H1 (cell line): ENCODE measurements at regions not wholly inside any gene's neighbourhood (a gene's known extent, or its start where the extent isn't known, plus 50 kb on each side); places are given as distances from the start of the nearest gene placed in this dataset.
A peak's percentile ranks its signal among the peaks of the same experiment; 100 is the strongest.

Experiments
- CTCF ChIA-PET: fragments of 300-600 bp; sonication (Branson Sonifier 250); formaldehyde crosslinking; loops from one replicate; lab custom pipeline; 2021; ENCODE audit not compliant: partially characterized antibody; lab: Charles Lee
- POLR2A ChIA-PET: fragments of 300-600 bp; sonication (Branson Sonifier 250); formaldehyde crosslinking; loops from one replicate; lab custom pipeline; 2021; ENCODE audit warnings: inconsistent platforms; ENCODE audit not compliant: partially characterized antibody; lab: Charles Lee
- DNase-seq, 2 experiments: peaks; one replicate each; pipeline versions ENCODE4 v3.0.0 to v3.0.0-alpha.2; 2010 to 2022; ENCODE audit warnings: low spot score in 2 of 2, low read depth in 1 of 2, mixed read lengths in 1 of 2
- FAIRE-seq: peaks from 2 replicates; lab custom pipeline; 2011; peaks lifted over from hg19 to GRCh38; lab: Jason Lieb, UNC
- H2AFZ ChIP-seq: 2 replicates; pipeline ENCODE4 v1.8.1; 2012; ENCODE audit warnings: low read length, inconsistent platforms
- H2AK5ac ChIP-seq: 2 replicates; pipeline ENCODE4 v1.6.1; 2013; ENCODE audit warnings: low read depth, low read length
- H2BK120ac ChIP-seq: replicated peaks from 2 replicates; pipeline ENCODE3; 2013; ENCODE audit warnings: low read depth, low read length, inconsistent platforms
- H2BK12ac ChIP-seq: 2 replicates; pipeline ENCODE4 v1.6.1; 2013; ENCODE audit warnings: low read depth, low read length
- H2BK15ac ChIP-seq: 2 replicates; pipeline ENCODE4 v1.6.1; 2013; ENCODE audit warnings: low read length
- H2BK20ac ChIP-seq: 2 replicates; pipeline ENCODE4 v1.6.1; 2013; ENCODE audit warnings: low read length
- H2BK5ac ChIP-seq: 2 replicates; pipeline ENCODE4 v1.6.1; 2013; ENCODE audit warnings: low read depth, low read length
- H3K14ac ChIP-seq: 2 replicates; pipeline ENCODE4 v1.6.1; 2013; ENCODE audit warnings: inconsistent platforms; ENCODE audit not compliant: insufficient read length
- H3K18ac ChIP-seq: 2 replicates; pipeline ENCODE4 v1.6.1; 2013; ENCODE audit warnings: low read length; ENCODE audit errors: extremely low read depth
- H3K23ac ChIP-seq: 2 replicates; pipeline ENCODE4 v1.6.1; 2013; ENCODE audit warnings: inconsistent platforms; ENCODE audit not compliant: insufficient read length
- H3K23me2 ChIP-seq: 2 replicates; pipeline ENCODE4 v1.6.1; 2013; ENCODE audit warnings: low read depth, low read length
- H3K27ac ChIP-seq: 2 replicates; pipeline ENCODE4 v1.6.1; 2011; ENCODE audit warnings: low read depth, low read length, inconsistent platforms
- H3K27me3 ChIP-seq, 4 experiments: replicated peaks in 1 of 4; 1 replicate in 1 of 4; 2 replicates in 3 of 4; pipeline versions ENCODE4 v1.6.1 to v1.8.1; 2011 to 2013; ENCODE audit warnings: low read length in 3 of 4, mild to moderate bottlenecking in 3 of 4, inconsistent platforms in 2 of 4, mixed read lengths in 2 of 4, moderate library complexity in 1 of 4; ENCODE audit not compliant: control insufficient read depth in 3 of 4, insufficient read depth in 3 of 4; ENCODE audit errors: extremely low read depth in 1 of 4
- H3K36me3 ChIP-seq, 4 experiments: 2 replicates each; pipeline versions ENCODE4 v1.6.1 to v1.8.1; 2011 to 2013; ENCODE audit warnings: mild to moderate bottlenecking in 4 of 4, low read length in 3 of 4, moderate library complexity in 2 of 4, control low read depth in 1 of 4, inconsistent platforms in 1 of 4; ENCODE audit not compliant: insufficient read depth in 4 of 4, control insufficient read depth in 2 of 4
- H3K4ac ChIP-seq: replicated peaks from 2 replicates; pipeline ENCODE3; 2013; ENCODE audit warnings: low read length, low read depth, mixed read lengths, inconsistent platforms; ENCODE audit not compliant: insufficient read length
- H3K4me1 ChIP-seq, 4 experiments: replicated peaks in 1 of 4; 1 replicate in 1 of 4; 2 replicates in 3 of 4; pipeline versions ENCODE4 v1.6.1 to v1.8.1; 2011 to 2013; ENCODE audit warnings: low read length in 3 of 4, inconsistent platforms in 2 of 4, mixed read lengths in 1 of 4; ENCODE audit not compliant: insufficient read depth in 4 of 4, control insufficient read depth in 3 of 4
- H3K4me2 ChIP-seq, 2 experiments: 2 replicates each; pipeline versions ENCODE4 v1.6.1 to v1.8.1; 2011 to 2013; ENCODE audit warnings: low read depth in 2 of 2, low read length in 2 of 2, control low read depth in 1 of 2, inconsistent platforms in 1 of 2, mild to moderate bottlenecking in 1 of 2; ENCODE audit not compliant: insufficient read depth in 1 of 2
- H3K4me3 ChIP-seq, 4 experiments: fragments of 200-600, 300-600 bp in 1 of 4; sonication (generic), shearing (Covaris generic), sonication (Bioruptor Twin) in 1 of 4; 2 replicates each; pipeline versions ENCODE4 v1.5.1 to v1.8.1; 2011 to 2016; ENCODE audit warnings: low read length in 4 of 4, low read depth in 3 of 4, control low read depth in 2 of 4, inconsistent platforms in 2 of 4, mild to moderate bottlenecking in 2 of 4, mixed read lengths in 1 of 4, moderate library complexity in 1 of 4; ENCODE audit not compliant: insufficient read depth in 2 of 4; ENCODE audit errors: extremely low read depth in 1 of 4
- H3K56ac ChIP-seq: replicated peaks from 2 replicates; pipeline ENCODE3; 2013; ENCODE audit warnings: low read depth, mild to moderate bottlenecking, mixed read lengths, low read length, inconsistent platforms; ENCODE audit not compliant: insufficient read length
- H3K79me1 ChIP-seq: 2 replicates; pipeline ENCODE4 v1.6.1; 2013; ENCODE audit warnings: low read depth, low read length, control low read depth
- H3K79me2 ChIP-seq, 2 experiments: 2 replicates each; pipeline versions ENCODE4 v1.6.1 to v1.8.1; 2012 to 2013; ENCODE audit warnings: low read length in 2 of 2, mild to moderate bottlenecking in 2 of 2, inconsistent platforms in 1 of 2; ENCODE audit not compliant: insufficient read depth in 2 of 2, control insufficient read depth in 1 of 2
- H3K9ac ChIP-seq, 4 experiments: replicated peaks in 1 of 4; 1 replicate in 1 of 4; 2 replicates in 3 of 4; pipeline versions ENCODE4 v1.6.1 to v1.8.1; 2011 to 2013; ENCODE audit warnings: low read depth in 3 of 4, low read length in 3 of 4, control low read depth in 2 of 4, mild to moderate bottlenecking in 2 of 4, moderate library complexity in 2 of 4, inconsistent platforms in 1 of 4; ENCODE audit errors: extremely low read depth in 1 of 4
- H3K9me3 ChIP-seq, 2 experiments: 2 replicates each; pipeline versions ENCODE4 v1.6.1 to v1.8.1; 2012 to 2013; ENCODE audit warnings: mild to moderate bottlenecking in 2 of 2, moderate library complexity in 2 of 2, control low read depth in 1 of 2, inconsistent platforms in 1 of 2, low read depth in 1 of 2, low read length in 1 of 2, mixed read lengths in 1 of 2; ENCODE audit not compliant: insufficient read depth in 2 of 2
- H4K20me1 ChIP-seq, 2 experiments: replicated peaks in 1 of 2; 2 replicates each; pipeline versions ENCODE3 to v1.8.1; 2011 to 2013; ENCODE audit warnings: inconsistent platforms in 2 of 2, low read length in 2 of 2, mild to moderate bottlenecking in 1 of 2; ENCODE audit not compliant: insufficient read depth in 2 of 2, control insufficient read depth in 1 of 2
- H4K5ac ChIP-seq: 2 replicates; pipeline ENCODE4 v1.6.1; 2013; ENCODE audit warnings: low read length, low read depth, mixed read lengths, inconsistent platforms; ENCODE audit not compliant: insufficient read length
- H4K8ac ChIP-seq: 2 replicates; pipeline ENCODE4 v1.8.0; 2013; ENCODE audit warnings: mild to moderate bottlenecking, moderate library complexity, low read length, inconsistent platforms; ENCODE audit not compliant: insufficient read depth; ENCODE audit errors: extremely low read depth
- H4K91ac ChIP-seq: replicated peaks from 2 replicates; pipeline ENCODE3; 2013; ENCODE audit warnings: low read length, mixed read lengths, inconsistent platforms; ENCODE audit not compliant: insufficient read length
- BACH1 ChIP-seq: IDR thresholded peaks from 2 replicates; pipeline ENCODE4 v1.6.1; 2012; ENCODE audit warnings: low read length, improper control_type of control experiment
- CEBPB ChIP-seq: IDR thresholded peaks from 2 replicates; pipeline ENCODE4 v1.6.1; 2012; ENCODE audit warnings: low read depth, low read length
- EP300 ChIP-seq, 2 experiments: IDR thresholded peaks; 1 replicate in 1 of 2; 2 replicates in 1 of 2; pipeline ENCODE4 v1.6.1; 2011 to 2012; ENCODE audit warnings: low read depth in 2 of 2, low read length in 2 of 2, mild to moderate bottlenecking in 2 of 2, borderline replicate concordance in 1 of 2, inconsistent platforms in 1 of 2, moderate library complexity in 1 of 2
- FOSL1 ChIP-seq: IDR thresholded peaks from 2 replicates; pipeline ENCODE4 v1.6.1; 2011; ENCODE audit warnings: mild to moderate bottlenecking, low read depth, low read length, moderate library complexity; ENCODE audit not compliant: insufficient read depth
- KDM1A ChIP-seq: fragments of 200-600, 300-600 bp; sonication (generic); IDR thresholded peaks from 2 replicates; pipeline ENCODE4 v1.7.1; 2016; ENCODE audit warnings: mild to moderate bottlenecking, low read length, borderline replicate concordance
- RXRA ChIP-seq: IDR thresholded peaks from 2 replicates; pipeline ENCODE4 v1.6.1; 2011; ENCODE audit warnings: low read depth, mild to moderate bottlenecking, low read length, moderate library complexity; ENCODE audit not compliant: insufficient read depth
- SP1 ChIP-seq: IDR thresholded peaks from 2 replicates; pipeline ENCODE4 v1.6.1; 2011; ENCODE audit warnings: low read depth, low read length
- TAF7 ChIP-seq: optimal IDR thresholded peaks from 2 replicates; pipeline ENCODE3; 2011; ENCODE audit warnings: low read depth, mild to moderate bottlenecking, inconsistent platforms, low read length, moderate library complexity, borderline replicate concordance
- WGBS, 2 experiments: shearing (Covaris generic) in 1 of 2; methylation state at CpG; one replicate each; pipeline versions ENCODE4 v1.1.6 to v1.1.7; 2013 to 2015; ENCODE audit warnings: low lambda C conversion rate in 2 of 2, mixed read lengths in 2 of 2, inconsistent platforms in 1 of 2, low coverage in 1 of 2, missing lambda C conversion rate in 1 of 2; ENCODE audit not compliant: insufficient replicate concordance in 2 of 2, insufficient coverage in 1 of 2, insufficient read length in 1 of 2; ENCODE audit errors: extremely low coverage in 1 of 2, missing lambda C conversion rate in 1 of 2; 5-methylcytosine and 5-hydroxymethylcytosine counted together

- Histone ChIP-seq H3K27ac (no peak overlapping the region), H3K4me3 (no peak overlapping the region), H4K5ac (no peak overlapping the region), H3K14ac (no peak overlapping the region), H4K8ac (no peak overlapping the region), H2BK20ac (no peak overlapping the region), H3K9ac (no peak overlapping the region), H3K4me1 (no peaks in the 10 kb centered on the region), H3K27me3 (no peaks in the 10 kb centered on the region; a peak in 1 of 7 replicates), H3K23me2 (no peaks in the 10 kb centered on the region), H3K79me2 (no peaks in the 10 kb centered on the region), H2AFZ (no peak overlapping the region), H2BK120ac (no peak overlapping the region), H4K91ac (no peak overlapping the region), H2BK15ac (no peak overlapping the region), H3K18ac (no peak overlapping the region), H3K56ac (no peak overlapping the region), H3K79me1 (no peaks in the 10 kb centered on the region), H2BK12ac (no peak overlapping the region), H4K20me1 (no peaks in the 10 kb centered on the region), H3K4ac (no peak overlapping the region), H2BK5ac (no peak overlapping the region), H3K23ac (no peak overlapping the region), H3K9me3 (no peaks in the 10 kb centered on the region), H3K36me3 (no peaks in the 10 kb centered on the region), H3K4me2 (no peak overlapping the region), H2AK5ac (no peak overlapping the region)
- ChIA-PET CTCF (interaction anchor here (1.1 to 1.4 kb wide), 3 partner anchors 9 to 14 kb away, joined by 3 to 5 read pairs (median 4); no protein-coding TSS in a partner anchor), POLR2A (no interaction called here)
- TF ChIP-seq KDM1A: no peak
- TF ChIP-seq SP1: no peak
- TF ChIP-seq TAF7: no peak
- TF ChIP-seq RXRA: no peak
- 0 out of 2 replicates have a peak, but pooled peaks have one; percentile 33 for TF ChIP-seq CEBPB
- TF ChIP-seq EP300 (IDR thresholded peaks at IDR 0.05; ENCODE audit: borderline replicate concordance in 1 of 2, low read depth in 2 of 2, low read length in 2 of 2): no peak
- TF ChIP-seq FOSL1: no peak
- TF ChIP-seq BACH1: no peak
- 90% methylated on average over 7 of the region's 7 CpGs; no CpG with 5 or more reads in 1 of the 2 experiments for WGBS, 2 experiments
- FAIRE-seq: no peak
- DNase-seq: no peak
Observed at GRCh38 chr14:97113339-97113738, 316.2 kb downstream of the VRK1 start.
